Sigmoid colon (tissue), 4 donors: ENCODE measurements at regions not wholly inside any gene's neighbourhood (a gene's known extent, or its start where the extent isn't known, plus 50 kb on each side); places are given as distances from the start of the nearest gene placed in this dataset.

ENCODE experiments used
- CTCF ChIP-seq, 4 experiments: fragments of 450-650 bp in 3 of 4; fragments of 200-600 bp in 1 of 4; IDR thresholded peaks; one replicate each; pipeline ENCODE4 v1.5.1; 2016 to 2019; ENCODE audit warnings: antibody characterized with exemption in 4 of 4, mild to moderate bottlenecking in 3 of 4, moderate library complexity in 2 of 4
- EP300 ChIP-seq, 4 donors: sonication (generic); formaldehyde crosslinking; IDR thresholded peaks; one replicate each; pipeline ENCODE4 v1.6.1; 2017; ENCODE audit warnings: antibody characterized with exemption in 4 of 4
- POLR2A ChIP-seq, 2 donors: fragments of 450-650 bp; IDR thresholded peaks; one replicate each; pipeline ENCODE4 v1.6.1; 2016; ENCODE audit warnings: antibody characterized with exemption in 2 of 2, mild to moderate bottlenecking in 2 of 2, moderate library complexity in 2 of 2
- POLR2AphosphoS5 ChIP-seq, 4 donors: sonication (generic); formaldehyde crosslinking; IDR thresholded peaks; one replicate each; pipeline ENCODE4 v1.6.1; 2017; ENCODE audit warnings: antibody characterized with exemption in 4 of 4

DNA sequence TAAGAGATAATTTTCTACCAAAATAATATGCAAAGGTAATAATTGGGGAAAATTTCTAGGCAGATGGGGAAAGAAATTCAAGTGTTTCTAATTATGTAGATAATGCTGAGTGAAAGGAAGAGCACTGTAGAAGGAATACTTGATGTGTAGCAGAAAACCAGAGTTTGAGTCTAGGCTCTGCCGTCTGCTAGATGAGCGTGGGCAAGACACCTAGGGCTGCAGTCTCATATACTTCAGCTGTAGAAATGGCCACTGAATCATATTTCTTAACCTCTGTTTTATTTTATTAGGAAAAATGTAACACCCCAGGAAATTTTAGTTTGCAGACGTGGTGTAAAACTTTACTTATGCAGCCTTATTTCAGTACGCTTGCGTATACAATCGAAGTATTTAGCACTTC is 59.8 kb upstream of the SLC38A2 start:
- TF ChIP-seq CTCF (IDR thresholded peaks at IDR 0.05) (no peak), POLR2AphosphoS5 (IDR thresholded peaks at IDR 0.05) (no peak), POLR2A (IDR thresholded peaks at IDR 0.05) (no peak), EP300 (IDR thresholded peaks at IDR 0.05) (no peak)
